SK-N-SH treated with all-trans-retinoic acid at 6 μM for 48 hours (cell line): ENCODE measurements at regions not wholly inside any gene's neighbourhood (a gene's known extent, or its start where the extent isn't known, plus 50 kb on each side); places are given as distances from the start of the nearest gene placed in this dataset.

ENCODE experiments used
- ATAC-seq: fragments of 200-7000 bp; cut with Tn5 transposase; 3 replicates; pipeline ENCODE4 v1.9.1; 2020; ENCODE audit warnings: mild to moderate bottlenecking, moderate library complexity
- ARNTL ChIP-seq: fragments of 450-650 bp; formaldehyde crosslinking; IDR thresholded peaks from 2 replicates; pipeline ENCODE4 v1.5.0; 2020; ENCODE audit warnings: low read depth, mild to moderate bottlenecking, moderate library complexity, borderline replicate concordance
- BACH2 ChIP-seq: fragments of 250-450 bp; sonication (Bioruptor Pico); IDR thresholded peaks from 2 replicates; pipeline ENCODE4 v1.9.0; 2021; ENCODE audit warnings: mild to moderate bottlenecking, borderline replicate concordance
- CSDC2 ChIP-seq: fragments of 250-450 bp; sonication (Bioruptor Pico); IDR thresholded peaks from 2 replicates; pipeline ENCODE4 v1.5.0; 2020; ENCODE audit warnings: mild to moderate bottlenecking, moderate library complexity
- ESRRG ChIP-seq: fragments of 250-450 bp; sonication (Bioruptor Pico); IDR thresholded peaks from 2 replicates; pipeline ENCODE4 v1.6.1; 2021; ENCODE audit warnings: mild to moderate bottlenecking
- GLIS3 ChIP-seq: fragments of 250-450 bp; sonication (Bioruptor Pico); IDR thresholded peaks from 2 replicates; pipeline ENCODE4 v1.5.0; 2020; ENCODE audit warnings: mild to moderate bottlenecking, moderate library complexity
- ISL1 ChIP-seq: fragments of 250-450 bp; sonication (Bioruptor Pico); IDR thresholded peaks from 2 replicates; pipeline ENCODE4 v2.1.2; 2022; ENCODE audit warnings: mild to moderate bottlenecking, moderate library complexity
- OSR1 ChIP-seq: fragments of 250-450 bp; sonication (Bioruptor Pico); IDR thresholded peaks from 2 replicates; pipeline ENCODE4 v1.8.0; 2022; ENCODE audit warnings: moderate library complexity, mild to moderate bottlenecking, inconsistent platforms
- RARB ChIP-seq: fragments of 250-450 bp; sonication (Bioruptor Pico); IDR thresholded peaks from 2 replicates; pipeline ENCODE4 v1.8.0; 2021; ENCODE audit warnings: mild to moderate bottlenecking, moderate library complexity
- TCF4 ChIP-seq: fragments of 250-450 bp; sonication (Bioruptor Pico); IDR thresholded peaks from 2 replicates; pipeline ENCODE4 v1.8.0; 2021; ENCODE audit warnings: mild to moderate bottlenecking, moderate library complexity, borderline replicate concordance
- ZC3H10 ChIP-seq: fragments of 250-450 bp; sonication (Bioruptor Pico); IDR thresholded peaks from 2 replicates; pipeline ENCODE4 v1.5.1; 2021; ENCODE audit warnings: mild to moderate bottlenecking, moderate library complexity
- ZFP30 ChIP-seq: fragments of 450-650 bp; formaldehyde crosslinking; IDR thresholded peaks from 2 replicates; pipeline ENCODE4 v1.5.0; 2022; ENCODE audit warnings: mild to moderate bottlenecking, moderate library complexity
- ZNF565 ChIP-seq: fragments of 450-650 bp; formaldehyde crosslinking; conservative IDR thresholded peaks from 2 replicates; pipeline ENCODE4 v1.5.0; 2020; ENCODE audit warnings: low read depth, mild to moderate bottlenecking, moderate library complexity
- ZNF70 ChIP-seq: fragments of 450-650 bp; formaldehyde crosslinking; IDR thresholded peaks from 2 replicates; pipeline ENCODE4 v1.5.0; 2020; ENCODE audit warnings: mild to moderate bottlenecking, moderate library complexity
- TF ChIP-seq, protein P1 (sequence below): fragments of 250-450 bp; sonication (Bioruptor Pico); IDR thresholded peaks from 2 replicates; pipeline ENCODE4 v1.5.0; 2020; ENCODE audit warnings: mild to moderate bottlenecking, moderate library complexity
- TF ChIP-seq, protein P2 (sequence below): fragments of 250-450 bp; sonication (Bioruptor Pico); IDR thresholded peaks from 2 replicates; pipeline ENCODE4 v1.8.0; 2021; ENCODE audit warnings: low read depth, mild to moderate bottlenecking, moderate library complexity, borderline replicate concordance
- TF ChIP-seq, protein P3 (sequence below): fragments of 250-450 bp; sonication (Bioruptor Pico); IDR thresholded peaks from 2 replicates; pipeline ENCODE4 v1.5.1; 2021; ENCODE audit warnings: mild to moderate bottlenecking, moderate library complexity
- TF ChIP-seq, protein P4 (sequence below): fragments of 250-450 bp; sonication (Bioruptor Pico); IDR thresholded peaks from 2 replicates; pipeline ENCODE4 v1.8.0; 2020; ENCODE audit warnings: mild to moderate bottlenecking, moderate library complexity, borderline replicate concordance

DNA sequence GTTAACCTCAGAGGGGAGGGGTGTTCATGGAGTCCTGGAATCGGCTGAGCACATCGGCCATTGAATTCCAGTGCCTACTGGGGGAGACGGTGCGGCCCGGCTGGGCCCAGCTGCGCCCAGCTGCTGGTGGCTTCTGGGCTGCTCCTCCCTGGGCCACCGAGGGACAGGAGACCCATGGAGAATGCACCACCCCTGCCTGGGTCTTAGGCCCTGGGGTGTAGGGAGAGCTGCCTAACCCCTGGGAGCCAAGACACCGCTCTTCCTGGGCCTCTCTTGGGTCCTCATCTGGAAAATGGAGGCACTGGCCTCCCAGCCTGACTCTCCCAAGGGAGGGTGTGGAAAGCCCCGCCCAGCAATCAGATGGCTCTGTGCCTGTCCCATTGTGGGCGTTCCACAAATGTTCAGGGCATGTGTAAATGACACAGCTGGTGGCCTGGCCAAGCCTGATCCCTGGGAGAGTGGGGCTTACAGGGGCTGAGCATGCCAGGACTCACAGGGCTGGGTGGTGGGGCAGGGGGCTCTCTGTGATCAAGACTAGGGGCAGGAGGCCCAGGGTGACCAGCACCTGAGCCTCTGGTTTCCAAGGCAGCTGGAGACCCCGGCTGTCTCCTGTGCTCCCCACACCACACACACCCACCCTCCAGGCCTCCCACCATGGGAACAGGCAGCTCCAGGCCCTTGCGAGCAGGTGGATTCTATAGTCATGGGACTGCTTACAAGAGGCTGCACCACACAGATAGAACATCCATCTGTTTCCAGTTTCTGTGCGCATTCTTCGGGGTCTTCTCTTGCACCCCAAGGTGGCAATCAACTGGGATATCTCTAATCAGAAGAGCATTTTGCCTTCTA, 150.9 kb downstream of the URI1 start:
- TF ChIP-seq ESRRG (CRISPR knock-in tag): no peak
- no peak for TF ChIP-seq OSR1
- TF ChIP-seq ISL1: no peak
- no peak for TF ChIP-seq RARB
- no peak for TF ChIP-seq ZFP30 (CRISPR knock-in tag)
- no peak for TF ChIP-seq ZC3H10 (CRISPR knock-in tag)
- no peak for TF ChIP-seq ZNF70 (CRISPR knock-in tag)
- TF ChIP-seq, protein P1, sequence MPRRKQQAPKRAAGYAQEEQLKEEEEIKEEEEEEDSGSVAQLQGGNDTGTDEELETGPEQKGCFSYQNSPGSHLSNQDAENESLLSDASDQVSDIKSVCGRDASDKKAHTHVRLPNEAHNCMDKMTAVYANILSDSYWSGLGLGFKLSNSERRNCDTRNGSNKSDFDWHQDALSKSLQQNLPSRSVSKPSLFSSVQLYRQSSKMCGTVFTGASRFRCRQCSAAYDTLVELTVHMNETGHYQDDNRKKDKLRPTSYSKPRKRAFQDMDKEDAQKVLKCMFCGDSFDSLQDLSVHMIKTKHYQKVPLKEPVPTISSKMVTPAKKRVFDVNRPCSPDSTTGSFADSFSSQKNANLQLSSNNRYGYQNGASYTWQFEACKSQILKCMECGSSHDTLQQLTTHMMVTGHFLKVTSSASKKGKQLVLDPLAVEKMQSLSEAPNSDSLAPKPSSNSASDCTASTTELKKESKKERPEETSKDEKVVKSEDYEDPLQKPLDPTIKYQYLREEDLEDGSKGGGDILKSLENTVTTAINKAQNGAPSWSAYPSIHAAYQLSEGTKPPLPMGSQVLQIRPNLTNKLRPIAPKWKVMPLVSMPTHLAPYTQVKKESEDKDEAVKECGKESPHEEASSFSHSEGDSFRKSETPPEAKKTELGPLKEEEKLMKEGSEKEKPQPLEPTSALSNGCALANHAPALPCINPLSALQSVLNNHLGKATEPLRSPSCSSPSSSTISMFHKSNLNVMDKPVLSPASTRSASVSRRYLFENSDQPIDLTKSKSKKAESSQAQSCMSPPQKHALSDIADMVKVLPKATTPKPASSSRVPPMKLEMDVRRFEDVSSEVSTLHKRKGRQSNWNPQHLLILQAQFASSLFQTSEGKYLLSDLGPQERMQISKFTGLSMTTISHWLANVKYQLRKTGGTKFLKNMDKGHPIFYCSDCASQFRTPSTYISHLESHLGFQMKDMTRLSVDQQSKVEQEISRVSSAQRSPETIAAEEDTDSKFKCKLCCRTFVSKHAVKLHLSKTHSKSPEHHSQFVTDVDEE: no peak
- TF ChIP-seq, protein P2, sequence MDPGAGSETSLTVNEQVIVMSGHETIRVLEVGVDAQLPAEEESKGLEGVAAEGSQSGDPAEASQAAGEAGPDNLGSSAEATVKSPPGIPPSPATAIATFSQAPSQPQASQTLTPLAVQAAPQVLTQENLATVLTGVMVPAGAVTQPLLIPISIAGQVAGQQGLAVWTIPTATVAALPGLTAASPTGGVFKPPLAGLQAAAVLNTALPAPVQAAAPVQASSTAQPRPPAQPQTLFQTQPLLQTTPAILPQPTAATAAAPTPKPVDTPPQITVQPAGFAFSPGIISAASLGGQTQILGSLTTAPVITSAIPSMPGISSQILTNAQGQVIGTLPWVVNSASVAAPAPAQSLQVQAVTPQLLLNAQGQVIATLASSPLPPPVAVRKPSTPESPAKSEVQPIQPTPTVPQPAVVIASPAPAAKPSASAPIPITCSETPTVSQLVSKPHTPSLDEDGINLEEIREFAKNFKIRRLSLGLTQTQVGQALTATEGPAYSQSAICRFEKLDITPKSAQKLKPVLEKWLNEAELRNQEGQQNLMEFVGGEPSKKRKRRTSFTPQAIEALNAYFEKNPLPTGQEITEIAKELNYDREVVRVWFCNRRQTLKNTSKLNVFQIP (CRISPR knock-in tag): no peak

DNA sequence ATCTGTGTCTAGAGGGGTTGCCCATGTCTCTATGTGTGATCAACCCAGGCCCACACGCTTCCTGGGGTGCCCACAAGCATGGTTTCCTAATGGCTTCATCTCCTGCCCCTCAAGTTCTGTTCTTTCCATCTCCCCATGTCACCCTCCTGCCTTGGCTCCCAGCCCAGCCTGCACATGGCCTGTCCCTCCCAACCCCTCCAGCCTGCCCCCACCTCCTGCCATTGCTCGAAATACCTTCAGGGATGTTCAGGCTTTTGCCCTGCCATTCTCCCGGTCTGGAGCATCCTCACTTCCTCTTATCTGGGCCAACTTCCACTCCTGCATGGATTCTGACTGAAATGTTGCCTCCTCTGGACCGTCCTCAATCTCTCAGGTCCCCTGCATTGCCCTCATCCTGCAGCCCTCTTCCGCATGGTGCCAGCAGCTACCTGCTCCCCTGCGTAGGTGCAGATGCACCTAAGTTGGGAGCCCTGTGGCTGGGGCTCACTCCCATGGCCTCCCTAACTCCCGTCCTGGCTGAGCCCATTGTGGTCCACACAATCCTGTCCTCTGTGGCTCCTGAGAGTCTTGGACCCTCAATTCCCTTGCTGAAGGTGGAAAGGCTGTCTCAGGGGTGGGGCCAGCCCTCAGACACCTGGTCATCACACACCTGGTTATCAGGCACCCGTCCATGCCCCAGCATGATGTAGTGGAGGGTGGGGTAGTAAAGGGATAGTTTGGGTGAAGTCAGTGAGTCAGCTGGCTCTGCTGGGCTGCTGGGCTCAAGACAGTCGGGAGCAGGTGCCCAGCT, 152.1 kb downstream of the URI1 start:
- TF ChIP-seq TCF4 (CRISPR knock-in tag) (no peak), BACH2 (CRISPR knock-in tag) (no peak), ZC3H10 (CRISPR knock-in tag) (no peak), GLIS3 (CRISPR knock-in tag) (no peak)
- ATAC-seq: no peak

More for the DNA sequence above, 150.9 kb downstream of the URI1 start:
- no peak for ATAC-seq

DNA sequence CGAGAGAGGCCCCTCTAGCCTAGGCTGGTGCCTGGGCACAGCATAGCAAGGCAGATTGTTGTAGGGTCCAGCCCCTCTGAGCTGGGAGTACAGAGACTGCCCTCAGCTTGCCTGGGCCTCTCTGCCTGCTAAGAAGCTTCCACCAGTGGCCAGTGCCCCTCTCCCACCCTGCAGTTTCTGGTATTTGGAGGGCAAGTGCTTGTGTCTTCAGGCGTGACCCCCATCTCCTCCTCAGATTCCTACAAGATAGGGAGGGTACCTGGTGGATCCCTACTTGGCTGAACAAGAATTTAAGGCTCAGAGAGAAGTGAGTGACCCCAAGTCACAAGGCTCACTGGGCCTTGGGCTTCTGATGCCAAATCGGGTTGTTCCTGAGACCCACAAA, 152.7 kb downstream of the URI1 start:
- no peak for TF ChIP-seq BACH2 (CRISPR knock-in tag)
- TF ChIP-seq RARB: no peak
- TF ChIP-seq, protein P3, sequence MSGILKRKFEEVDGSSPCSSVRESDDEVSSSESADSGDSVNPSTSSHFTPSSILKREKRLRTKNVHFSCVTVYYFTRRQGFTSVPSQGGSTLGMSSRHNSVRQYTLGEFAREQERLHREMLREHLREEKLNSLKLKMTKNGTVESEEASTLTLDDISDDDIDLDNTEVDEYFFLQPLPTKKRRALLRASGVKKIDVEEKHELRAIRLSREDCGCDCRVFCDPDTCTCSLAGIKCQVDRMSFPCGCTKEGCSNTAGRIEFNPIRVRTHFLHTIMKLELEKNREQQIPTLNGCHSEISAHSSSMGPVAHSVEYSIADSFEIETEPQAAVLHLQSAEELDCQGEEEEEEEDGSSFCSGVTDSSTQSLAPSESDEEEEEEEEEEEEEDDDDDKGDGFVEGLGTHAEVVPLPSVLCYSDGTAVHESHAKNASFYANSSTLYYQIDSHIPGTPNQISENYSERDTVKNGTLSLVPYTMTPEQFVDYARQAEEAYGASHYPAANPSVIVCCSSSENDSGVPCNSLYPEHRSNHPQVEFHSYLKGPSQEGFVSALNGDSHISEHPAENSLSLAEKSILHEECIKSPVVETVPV (CRISPR knock-in tag): no peak
- TF ChIP-seq, protein P1: no peak
- TF ChIP-seq ZC3H10 (CRISPR knock-in tag): no peak
- no peak for TF ChIP-seq CSDC2 (CRISPR knock-in tag)
- no peak for TF ChIP-seq ARNTL (CRISPR knock-in tag)
- no peak for TF ChIP-seq ZNF565 (CRISPR knock-in tag)
- TF ChIP-seq OSR1: no peak
- no peak for TF ChIP-seq ZNF70 (CRISPR knock-in tag)
- TF ChIP-seq ESRRG (CRISPR knock-in tag): no peak
- no peak for TF ChIP-seq ZFP30 (CRISPR knock-in tag)
- TF ChIP-seq, protein P4, sequence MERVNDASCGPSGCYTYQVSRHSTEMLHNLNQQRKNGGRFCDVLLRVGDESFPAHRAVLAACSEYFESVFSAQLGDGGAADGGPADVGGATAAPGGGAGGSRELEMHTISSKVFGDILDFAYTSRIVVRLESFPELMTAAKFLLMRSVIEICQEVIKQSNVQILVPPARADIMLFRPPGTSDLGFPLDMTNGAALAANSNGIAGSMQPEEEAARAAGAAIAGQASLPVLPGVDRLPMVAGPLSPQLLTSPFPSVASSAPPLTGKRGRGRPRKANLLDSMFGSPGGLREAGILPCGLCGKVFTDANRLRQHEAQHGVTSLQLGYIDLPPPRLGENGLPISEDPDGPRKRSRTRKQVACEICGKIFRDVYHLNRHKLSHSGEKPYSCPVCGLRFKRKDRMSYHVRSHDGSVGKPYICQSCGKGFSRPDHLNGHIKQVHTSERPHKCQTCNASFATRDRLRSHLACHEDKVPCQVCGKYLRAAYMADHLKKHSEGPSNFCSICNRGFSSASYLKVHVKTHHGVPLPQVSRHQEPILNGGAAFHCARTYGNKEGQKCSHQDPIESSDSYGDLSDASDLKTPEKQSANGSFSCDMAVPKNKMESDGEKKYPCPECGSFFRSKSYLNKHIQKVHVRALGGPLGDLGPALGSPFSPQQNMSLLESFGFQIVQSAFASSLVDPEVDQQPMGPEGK: no peak
- no peak for ATAC-seq
